ENCODE measurements at regions not wholly inside any gene's neighbourhood (a gene's known extent, or its start where the extent isn't known, plus 50 kb on each side); places are given as distances from the start of the nearest gene placed in this dataset.

DNA sequence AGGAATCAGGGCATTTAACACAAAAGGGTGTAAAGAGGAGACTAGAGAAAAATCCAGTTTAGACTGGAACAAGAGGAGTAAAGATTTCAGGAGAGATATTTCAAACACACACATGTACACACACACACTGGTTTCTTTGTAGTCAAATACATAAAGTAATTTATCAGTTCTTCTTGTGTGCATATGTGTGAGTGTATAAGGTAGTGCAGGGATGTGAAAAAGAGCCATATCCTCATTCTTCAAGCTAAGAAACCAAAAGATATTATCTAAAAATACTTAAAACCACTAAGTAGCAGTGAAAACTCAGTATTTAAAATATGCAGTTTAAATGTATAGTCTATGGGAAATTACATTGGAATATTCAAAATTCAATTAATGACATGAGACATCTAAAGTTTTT, 52.5 kb upstream of the CARD18 start:
- TF ChIP-seq, protein P1, sequence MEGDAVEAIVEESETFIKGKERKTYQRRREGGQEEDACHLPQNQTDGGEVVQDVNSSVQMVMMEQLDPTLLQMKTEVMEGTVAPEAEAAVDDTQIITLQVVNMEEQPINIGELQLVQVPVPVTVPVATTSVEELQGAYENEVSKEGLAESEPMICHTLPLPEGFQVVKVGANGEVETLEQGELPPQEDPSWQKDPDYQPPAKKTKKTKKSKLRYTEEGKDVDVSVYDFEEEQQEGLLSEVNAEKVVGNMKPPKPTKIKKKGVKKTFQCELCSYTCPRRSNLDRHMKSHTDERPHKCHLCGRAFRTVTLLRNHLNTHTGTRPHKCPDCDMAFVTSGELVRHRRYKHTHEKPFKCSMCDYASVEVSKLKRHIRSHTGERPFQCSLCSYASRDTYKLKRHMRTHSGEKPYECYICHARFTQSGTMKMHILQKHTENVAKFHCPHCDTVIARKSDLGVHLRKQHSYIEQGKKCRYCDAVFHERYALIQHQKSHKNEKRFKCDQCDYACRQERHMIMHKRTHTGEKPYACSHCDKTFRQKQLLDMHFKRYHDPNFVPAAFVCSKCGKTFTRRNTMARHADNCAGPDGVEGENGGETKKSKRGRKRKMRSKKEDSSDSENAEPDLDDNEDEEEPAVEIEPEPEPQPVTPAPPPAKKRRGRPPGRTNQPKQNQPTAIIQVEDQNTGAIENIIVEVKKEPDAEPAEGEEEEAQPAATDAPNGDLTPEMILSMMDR (conservative IDR thresholded peaks at IDR 0.05; ENCODE audit: low read depth, low read length), result no peak
- no peak for DNase-seq (ENCODE audit: low read depth)
- H3K4me3 ChIP-seq (ENCODE audit: low read depth, low read length), result no peak overlapping the region

DNA sequence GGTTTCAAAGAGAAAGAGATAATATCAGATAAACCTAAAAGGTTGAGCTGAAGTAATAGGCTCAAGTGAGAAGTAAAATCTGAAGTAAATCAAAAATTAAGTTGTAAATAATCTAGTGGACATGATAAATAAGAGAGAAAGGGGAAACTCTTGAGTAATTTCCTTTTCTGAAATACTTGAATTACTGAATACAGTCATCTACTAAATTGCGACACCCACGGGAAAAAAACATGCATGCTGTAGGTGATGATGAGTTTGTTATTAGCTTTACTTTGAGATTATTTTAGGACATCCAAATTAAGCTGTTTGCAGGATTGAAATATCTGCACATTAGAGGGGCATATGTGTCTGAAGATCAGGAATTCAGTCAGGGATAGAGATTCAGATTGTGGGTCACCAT, 50.0 kb upstream of the CARD18 start:
- TF ChIP-seq, protein P1 (conservative IDR thresholded peaks at IDR 0.05; ENCODE audit: low read depth, low read length), result no peak
- no peak for DNase-seq (ENCODE audit: low read depth)
- H3K4me3 ChIP-seq (ENCODE audit: low read depth, low read length), result no peak overlapping the region
